Adrenal gland (tissue), 5 donors: ENCODE measurements at regions not wholly inside any gene's neighbourhood (a gene's known extent, or its start where the extent isn't known, plus 50 kb on each side); places are given as distances from the start of the nearest gene placed in this dataset.

Experiments used
- CTCF ChIP-seq, 6 experiments: fragments of 450-650 bp in 4 of 6; fragments of 200-600 bp in 2 of 6; sonication (generic) in 1 of 6; IDR thresholded peaks; 1 replicate in 5 of 6; 2 replicates in 1 of 6; pipeline versions ENCODE4 v1.5.1 to v1.8.0; 2016 to 2021; ENCODE audit warnings: antibody characterized with exemption in 6 of 6, mild to moderate bottlenecking in 2 of 6, moderate library complexity in 1 of 6
- POLR2A ChIP-seq, 2 donors: fragments of 450-650 bp; IDR thresholded peaks; one replicate each; pipeline ENCODE4 v1.6.1; 2017; ENCODE audit warnings: antibody characterized with exemption in 2 of 2, mild to moderate bottlenecking in 2 of 2, moderate library complexity in 1 of 2
- donor health status: DM: no; HTN: no; CAD: no.

GRCh38 chr10:10333622-10334021 is 684.0 kb upstream of the CELF2 start:
- TF ChIP-seq CTCF (IDR thresholded peaks at IDR 0.05) (no peak), POLR2A (IDR thresholded peaks at IDR 0.05) (no peak)
